Loucy (cell line): ENCODE measurements at regions not wholly inside any gene's neighbourhood (a gene's known extent, or its start where the extent isn't known, plus 50 kb on each side); places are given as distances from the start of the nearest gene placed in this dataset.
"Not testable (repeated sequence)": the region's sequence is repeated elsewhere in the genome, so short reads cannot be mapped to it uniquely, and the experiment has no call there.

Experiments used
- H2AFZ ChIP-seq: fragments of 200-600 bp; sonication (generic); 2 replicates; pipeline ENCODE4 v1.6.0; 2016; ENCODE audit warnings: antibody characterized with exemption, mild to moderate bottlenecking, low read length, moderate library complexity
- H3F3A ChIP-seq: fragments of 200-600 bp; 2 replicates; pipeline ENCODE4 v1.6.0; 2016; ENCODE audit warnings: antibody characterized with exemption, low read depth, mild to moderate bottlenecking
- H3K27me3 ChIP-seq: fragments of 200-600 bp; sonication (generic); 2 replicates; pipeline ENCODE4 v1.6.1; 2014; ENCODE audit warnings: low read length, mild to moderate bottlenecking; ENCODE audit not compliant: insufficient read depth, poor library complexity, severe bottlenecking
- H3K36me3 ChIP-seq: fragments of 200-600 bp; sonication (generic); 2 replicates; pipeline ENCODE4 v1.6.1; 2016; ENCODE audit warnings: low read length; ENCODE audit not compliant: insufficient read depth
- H3K4me1 ChIP-seq: fragments of 200-600 bp; sonication (generic); 2 replicates; pipeline ENCODE4 v1.5.1; 2014; ENCODE audit warnings: low read length, mild to moderate bottlenecking; ENCODE audit not compliant: insufficient read depth, poor library complexity, severe bottlenecking
- H3K4me2 ChIP-seq: fragments of 200-600 bp; sonication (generic); 2 replicates; pipeline ENCODE4 v1.6.0; 2014; ENCODE audit warnings: antibody characterized with exemption, low read length, low read depth, mild to moderate bottlenecking; ENCODE audit not compliant: poor library complexity, severe bottlenecking
- H3K4me3 ChIP-seq: fragments of 200-600 bp; sonication (generic); 2 replicates; pipeline ENCODE4 v1.5.1; 2014; ENCODE audit warnings: low read length, mild to moderate bottlenecking, mixed read lengths; ENCODE audit not compliant: poor library complexity, severe bottlenecking
- H3K79me2 ChIP-seq: fragments of 200-600 bp; sonication (generic); 2 replicates; pipeline ENCODE4 v1.6.1; 2014; ENCODE audit warnings: low read length; ENCODE audit not compliant: insufficient read depth
- H3K9ac ChIP-seq: fragments of 200-600 bp; sonication (generic); 2 replicates; pipeline ENCODE4 v1.6.0; 2014; ENCODE audit warnings: mild to moderate bottlenecking, low read depth, low read length, moderate library complexity; ENCODE audit not compliant: poor library complexity, severe bottlenecking
- H3K9me2 ChIP-seq: fragments of 200-600 bp; sonication (generic); replicated peaks from 2 replicates; pipeline ENCODE4 v1.6.1; 2016; ENCODE audit warnings: low read depth, low read length, mixed read lengths
- H3K9me3 ChIP-seq: fragments of 200-600 bp; sonication (generic); 2 replicates; pipeline ENCODE4 v1.6.1; 2014; ENCODE audit warnings: mild to moderate bottlenecking, antibody characterized with exemption, low read length, low read depth; ENCODE audit not compliant: insufficient read depth
- H4K20me1 ChIP-seq: fragments of 200-600 bp; sonication (generic); 2 replicates; pipeline ENCODE4 v1.6.0; 2014; ENCODE audit warnings: antibody characterized with exemption, low read length, mild to moderate bottlenecking; ENCODE audit not compliant: insufficient read depth, poor library complexity, severe bottlenecking
- EZH2phosphoT487 ChIP-seq: fragments of 200-600 bp; IDR thresholded peaks from 2 replicates; pipeline ENCODE4 v1.6.1; 2018; ENCODE audit warnings: antibody characterized with exemption, mild to moderate bottlenecking, moderate library complexity, borderline replicate concordance
- TF ChIP-seq, protein P1 (sequence below): fragments of 200-600 bp; sonication (generic); conservative IDR thresholded peaks from 2 replicates; pipeline ENCODE4 v1.5.1; 2014; ENCODE audit warnings: mild to moderate bottlenecking, antibody characterized with exemption, low read length

- no peaks in the 10 kb centered on the region for H3F3A ChIP-seq
- no peak overlapping the region for H3K4me2 ChIP-seq
- no peak overlapping the region for H2AFZ ChIP-seq
- no peaks in the 10 kb centered on the region for H4K20me1 ChIP-seq
- no peak overlapping the region for H3K4me3 ChIP-seq
- no peaks in the 10 kb centered on the region for H3K9me3 ChIP-seq
- H3K9ac ChIP-seq, result no peak overlapping the region
- H3K9me2 ChIP-seq, result no peaks in the 10 kb centered on the region; the same call in 1 of the 2 replicates
- H3K79me2 ChIP-seq, result no peaks in the 10 kb centered on the region
- no peaks in the 10 kb centered on the region for H3K27me3 ChIP-seq
- H3K4me1 ChIP-seq, result no peaks in the 10 kb centered on the region
- no peaks in the 10 kb centered on the region for H3K36me3 ChIP-seq
- TF ChIP-seq, protein P1, sequence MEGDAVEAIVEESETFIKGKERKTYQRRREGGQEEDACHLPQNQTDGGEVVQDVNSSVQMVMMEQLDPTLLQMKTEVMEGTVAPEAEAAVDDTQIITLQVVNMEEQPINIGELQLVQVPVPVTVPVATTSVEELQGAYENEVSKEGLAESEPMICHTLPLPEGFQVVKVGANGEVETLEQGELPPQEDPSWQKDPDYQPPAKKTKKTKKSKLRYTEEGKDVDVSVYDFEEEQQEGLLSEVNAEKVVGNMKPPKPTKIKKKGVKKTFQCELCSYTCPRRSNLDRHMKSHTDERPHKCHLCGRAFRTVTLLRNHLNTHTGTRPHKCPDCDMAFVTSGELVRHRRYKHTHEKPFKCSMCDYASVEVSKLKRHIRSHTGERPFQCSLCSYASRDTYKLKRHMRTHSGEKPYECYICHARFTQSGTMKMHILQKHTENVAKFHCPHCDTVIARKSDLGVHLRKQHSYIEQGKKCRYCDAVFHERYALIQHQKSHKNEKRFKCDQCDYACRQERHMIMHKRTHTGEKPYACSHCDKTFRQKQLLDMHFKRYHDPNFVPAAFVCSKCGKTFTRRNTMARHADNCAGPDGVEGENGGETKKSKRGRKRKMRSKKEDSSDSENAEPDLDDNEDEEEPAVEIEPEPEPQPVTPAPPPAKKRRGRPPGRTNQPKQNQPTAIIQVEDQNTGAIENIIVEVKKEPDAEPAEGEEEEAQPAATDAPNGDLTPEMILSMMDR, result no peak
- no peak for TF ChIP-seq EZH2phosphoT487
Observed at GRCh38 chr4:169840554-169840953, 82.8 kb upstream of the HPF1 start.

GRCh38 chr4:169828329-169828728 is 70.6 kb upstream of the HPF1 start:
- H3K9me3 ChIP-seq, H4K20me1 ChIP-seq, H3K9ac ChIP-seq, H3K27me3 ChIP-seq, H3K4me1 ChIP-seq, H3K36me3 ChIP-seq, H2AFZ ChIP-seq, H3K79me2 ChIP-seq, H3F3A ChIP-seq, H3K9me2 ChIP-seq, H3K4me3 ChIP-seq, H3K4me2 ChIP-seq: not testable (repeated sequence)

GRCh38 chr4:169826634-169827187 is 69.0 kb upstream of the HPF1 start:
- H3K4me1 ChIP-seq, result no peaks in the 10 kb centered on the region
- no peak overlapping the region for H3K9ac ChIP-seq
- no peaks in the 10 kb centered on the region for H4K20me1 ChIP-seq
- H3K4me2 ChIP-seq, result no peak overlapping the region
- no peaks in the 10 kb centered on the region for H3F3A ChIP-seq
- no peaks in the 10 kb centered on the region for H3K9me2 ChIP-seq
- H3K4me3 ChIP-seq, result no peak overlapping the region
- no peaks in the 10 kb centered on the region for H3K36me3 ChIP-seq
- no peak for TF ChIP-seq EZH2phosphoT487
- TF ChIP-seq, protein P1, result no peak
- no peak overlapping the region for H2AFZ ChIP-seq
- no peaks in the 10 kb centered on the region for H3K9me3 ChIP-seq
- no peaks in the 10 kb centered on the region for H3K27me3 ChIP-seq
- H3K79me2 ChIP-seq, result no peaks in the 10 kb centered on the region

DNA sequence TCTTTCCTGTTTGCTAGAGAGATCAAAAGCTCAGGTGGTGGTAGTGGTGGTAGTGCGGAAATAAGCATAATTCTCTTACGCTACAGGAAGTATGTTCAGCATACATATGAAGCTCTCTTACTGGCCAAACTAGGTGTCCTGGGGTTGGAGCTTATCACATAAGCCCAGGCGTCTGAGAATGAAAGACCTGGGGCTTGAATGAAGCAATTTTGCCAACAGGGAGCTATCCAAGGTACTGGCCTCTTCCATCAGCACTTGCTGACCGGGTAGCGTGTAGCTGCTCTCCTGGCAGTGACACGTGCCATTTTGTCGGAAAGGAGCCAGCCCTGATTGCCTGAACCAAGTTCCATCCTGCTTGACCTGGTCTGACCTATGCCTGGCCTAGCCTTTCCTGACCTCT is 65.9 kb upstream of the HPF1 start:
- Histone ChIP-seq H3K4me2 (no peak overlapping the region), H3K9ac (no peak overlapping the region), H3K9me3 (no peaks in the 10 kb centered on the region), H3F3A (no peaks in the 10 kb centered on the region), H3K36me3 (no peaks in the 10 kb centered on the region), H3K9me2 (no peaks in the 10 kb centered on the region), H3K4me1 (no peaks in the 10 kb centered on the region), H4K20me1 (no peaks in the 10 kb centered on the region), H2AFZ (no peak overlapping the region), H3K79me2 (no peaks in the 10 kb centered on the region), H3K27me3 (no peaks in the 10 kb centered on the region), H3K4me3 (no peak overlapping the region)
- no peak for TF ChIP-seq EZH2phosphoT487
- TF ChIP-seq, protein P1, result no peak
